GM12872 (cell line): ENCODE measurements at regions not wholly inside any gene's neighbourhood (a gene's known extent, or its start where the extent isn't known, plus 50 kb on each side); places are given as distances from the start of the nearest gene placed in this dataset.

ENCODE experiments used
- CTCF ChIP-seq: IDR thresholded peaks from 3 replicates; pipeline ENCODE4 v1.5.1; 2011; ENCODE audit warnings: low read depth, mild to moderate bottlenecking, low read length, moderate library complexity; ENCODE audit not compliant: insufficient read depth

GRCh38 chr1:198978523-198978922, 339.7 kb downstream of the PTPRC start:
- TF ChIP-seq CTCF, result no peak

- TF ChIP-seq CTCF, result no peak
Measured at GRCh38 chr1:198986036-198986435, 347.2 kb downstream of the PTPRC start.

GRCh38 chr1:198986442-198986841, 347.6 kb downstream of the PTPRC start:
- no peak for TF ChIP-seq CTCF

- TF ChIP-seq CTCF, result no peak
Measured at GRCh38 chr1:199002661-199003060, 363.8 kb downstream of the PTPRC start.

- no peak for TF ChIP-seq CTCF
Measured at GRCh38 chr1:199007423-199007822, 368.6 kb downstream of the PTPRC start.

GRCh38 chr1:199009447-199009846, 370.6 kb downstream of the PTPRC start:
- TF ChIP-seq CTCF, result no peak

GRCh38 chr1:199010492-199010891, 371.7 kb downstream of the PTPRC start:
- TF ChIP-seq CTCF, result no peak

GRCh38 chr1:199010933-199011332, 372.1 kb downstream of the PTPRC start:
- TF ChIP-seq CTCF, result no peak
